ENCODE measurements at regions not wholly inside any gene's neighbourhood (a gene's known extent, or its start where the extent isn't known, plus 50 kb on each side); places are given as distances from the start of the nearest gene placed in this dataset.

DNA sequence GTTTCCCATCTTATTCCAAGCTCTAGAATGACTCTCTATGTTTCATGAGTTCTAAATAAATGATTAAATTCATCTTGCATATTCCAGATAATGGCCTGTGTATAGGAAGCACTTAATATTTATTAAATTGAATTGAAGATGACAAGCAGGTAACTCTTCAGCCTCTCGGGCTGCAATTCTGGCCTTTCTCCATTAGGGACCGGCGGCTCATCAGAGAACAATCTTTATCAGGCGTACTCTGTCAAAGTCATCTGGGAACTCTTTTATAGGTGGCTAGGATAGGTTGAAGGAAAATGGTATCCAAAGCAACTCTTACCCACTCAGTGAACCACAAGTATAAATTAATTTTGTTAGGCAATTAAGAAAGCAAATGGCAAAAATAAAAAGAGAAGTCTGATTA, 308.5 kb downstream of the NOL4 start:
- POLR2A ChIA-PET: no interaction called here
- Histone ChIP-seq H3K27me3 (ENCODE audit: control insufficient read depth, insufficient read depth, low read length) (no peaks in the 10 kb centered on the region), H3K27ac (ENCODE audit: low read depth, low read length) (no peak overlapping the region), H3K9me3 (ENCODE audit: control insufficient read depth, insufficient read depth, low read length) (0 out of 2 replicates have a peak, but pooled peaks cover 3% of the 10 kb centered on the region), H3K4me3 (ENCODE audit: low read depth, low read length) (no peak overlapping the region)
- CTCF ChIA-PET: interaction anchor here (0.6 kb wide), 1 partner anchor 135 kb away, joined by 3 read pairs; no protein-coding TSS in a partner anchor
- no peak for DNase-seq (ENCODE audit: low read depth, low spot score)
- TF ChIP-seq, protein P1, sequence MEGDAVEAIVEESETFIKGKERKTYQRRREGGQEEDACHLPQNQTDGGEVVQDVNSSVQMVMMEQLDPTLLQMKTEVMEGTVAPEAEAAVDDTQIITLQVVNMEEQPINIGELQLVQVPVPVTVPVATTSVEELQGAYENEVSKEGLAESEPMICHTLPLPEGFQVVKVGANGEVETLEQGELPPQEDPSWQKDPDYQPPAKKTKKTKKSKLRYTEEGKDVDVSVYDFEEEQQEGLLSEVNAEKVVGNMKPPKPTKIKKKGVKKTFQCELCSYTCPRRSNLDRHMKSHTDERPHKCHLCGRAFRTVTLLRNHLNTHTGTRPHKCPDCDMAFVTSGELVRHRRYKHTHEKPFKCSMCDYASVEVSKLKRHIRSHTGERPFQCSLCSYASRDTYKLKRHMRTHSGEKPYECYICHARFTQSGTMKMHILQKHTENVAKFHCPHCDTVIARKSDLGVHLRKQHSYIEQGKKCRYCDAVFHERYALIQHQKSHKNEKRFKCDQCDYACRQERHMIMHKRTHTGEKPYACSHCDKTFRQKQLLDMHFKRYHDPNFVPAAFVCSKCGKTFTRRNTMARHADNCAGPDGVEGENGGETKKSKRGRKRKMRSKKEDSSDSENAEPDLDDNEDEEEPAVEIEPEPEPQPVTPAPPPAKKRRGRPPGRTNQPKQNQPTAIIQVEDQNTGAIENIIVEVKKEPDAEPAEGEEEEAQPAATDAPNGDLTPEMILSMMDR (IDR thresholded peaks at IDR 0.05; ENCODE audit: low read depth, low read length): no peak

DNA sequence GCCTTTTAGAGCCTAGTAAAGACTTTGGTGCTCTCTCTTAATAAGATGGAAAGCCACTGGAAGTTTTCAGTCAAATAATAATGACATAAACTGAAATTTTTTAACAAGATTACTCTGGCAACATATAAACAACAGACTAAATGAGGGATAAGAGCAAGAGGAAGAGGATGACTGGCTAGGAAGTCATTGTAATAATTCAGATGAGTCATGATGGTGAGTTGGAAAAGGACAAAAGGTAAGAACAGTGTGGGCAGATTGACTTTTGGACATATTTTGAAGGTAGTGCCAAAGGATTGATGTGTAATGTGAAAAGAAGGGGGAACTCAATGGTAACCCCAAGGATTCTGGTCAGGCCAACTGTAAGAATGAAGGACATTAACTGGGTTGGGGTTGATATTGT, 310.3 kb downstream of the NOL4 start:
- H3K9me3 ChIP-seq (ENCODE audit: control insufficient read depth, insufficient read depth, low read length): 0 out of 2 replicates have a peak, but pooled peaks cover 3% of the 10 kb centered on the region
- H3K27ac ChIP-seq (ENCODE audit: low read depth, low read length): no peak overlapping the region
- ChIA-PET CTCF (no interaction called here), POLR2A (no interaction called here)
- no peak overlapping the region for H3K4me3 ChIP-seq (ENCODE audit: low read depth, low read length)
- TF ChIP-seq, protein P1 (IDR thresholded peaks at IDR 0.05; ENCODE audit: low read depth, low read length): no peak
- H3K27me3 ChIP-seq (ENCODE audit: control insufficient read depth, insufficient read depth, low read length): no peaks in the 10 kb centered on the region
- no peak for DNase-seq (ENCODE audit: low read depth, low spot score)

DNA sequence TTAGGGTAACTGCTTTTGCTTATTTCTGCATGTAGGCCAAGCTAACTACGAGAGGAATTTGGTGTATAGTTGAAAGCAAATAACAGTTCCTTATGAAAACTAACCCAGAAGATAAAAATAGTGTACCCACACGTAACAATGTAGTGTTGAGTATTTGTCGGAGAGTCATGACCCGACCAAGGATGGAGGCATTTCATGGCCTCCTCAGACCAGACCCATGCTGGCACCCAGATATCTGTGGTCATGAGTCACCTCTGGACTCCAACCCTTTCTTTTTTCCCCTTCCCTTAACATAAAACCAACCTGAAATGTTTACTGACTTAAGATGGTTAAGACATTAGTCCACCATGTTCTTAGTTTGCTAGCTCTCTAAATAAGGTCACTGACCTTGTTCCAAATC, 318.7 kb downstream of the NOL4 start:
- Histone ChIP-seq H3K9me3 (ENCODE audit: control insufficient read depth, insufficient read depth, low read length) (no peaks in the 10 kb centered on the region; the same call in none of the 2 replicates), H3K4me3 (ENCODE audit: low read depth, low read length) (no peak overlapping the region), H3K27me3 (ENCODE audit: control insufficient read depth, insufficient read depth, low read length) (no peaks in the 10 kb centered on the region), H3K27ac (ENCODE audit: low read depth, low read length) (no peak overlapping the region)
- no peak for DNase-seq (ENCODE audit: low read depth, low spot score)
- ChIA-PET CTCF (no interaction called here), POLR2A (no interaction called here)
- TF ChIP-seq, protein P1 (IDR thresholded peaks at IDR 0.05; ENCODE audit: low read depth, low read length): no peak

DNA sequence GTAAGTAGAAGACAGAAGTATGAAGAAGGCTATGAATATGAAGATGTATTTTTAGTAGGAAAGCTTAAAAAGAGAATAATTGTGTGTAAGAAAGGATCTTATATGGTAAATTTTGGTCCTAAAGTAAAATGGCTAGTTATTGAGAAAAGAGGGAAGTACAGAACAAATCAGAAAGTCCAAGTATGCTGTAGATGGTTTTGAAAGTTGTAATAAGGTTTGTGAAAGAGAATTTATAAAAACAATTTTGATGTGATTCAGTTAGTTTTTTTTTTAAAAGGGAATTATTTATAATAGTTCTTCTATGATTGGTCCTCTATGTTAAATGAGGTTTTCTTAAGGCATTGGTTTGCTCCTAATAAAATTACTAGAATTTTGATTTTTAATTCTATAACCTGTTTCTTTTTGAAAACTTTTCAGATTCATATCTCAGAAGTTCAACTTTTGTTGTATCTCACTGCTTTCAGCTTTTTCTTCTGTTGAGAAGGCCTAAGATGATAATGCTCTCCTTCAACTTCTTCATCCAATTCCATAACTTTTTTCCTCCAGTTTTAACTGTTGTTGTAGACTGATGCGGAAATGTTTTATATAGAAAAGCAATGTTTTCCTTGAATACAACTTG, 322.7 kb downstream of the NOL4 start:
- ChIA-PET POLR2A (no interaction called here), CTCF (no interaction called here)
- H3K9me3 ChIP-seq (ENCODE audit: control insufficient read depth, insufficient read depth, low read length): no peaks in the 10 kb centered on the region; the same call in none of the 2 replicates
- H3K27me3 ChIP-seq (ENCODE audit: control insufficient read depth, insufficient read depth, low read length): no peaks in the 10 kb centered on the region
- H3K27ac ChIP-seq (ENCODE audit: low read depth, low read length): no peak overlapping the region
- TF ChIP-seq, protein P1 (IDR thresholded peaks at IDR 0.05; ENCODE audit: low read depth, low read length): no peak
- no peak for DNase-seq (ENCODE audit: low read depth, low spot score)
- no peak overlapping the region for H3K4me3 ChIP-seq (ENCODE audit: low read depth, low read length)

DNA sequence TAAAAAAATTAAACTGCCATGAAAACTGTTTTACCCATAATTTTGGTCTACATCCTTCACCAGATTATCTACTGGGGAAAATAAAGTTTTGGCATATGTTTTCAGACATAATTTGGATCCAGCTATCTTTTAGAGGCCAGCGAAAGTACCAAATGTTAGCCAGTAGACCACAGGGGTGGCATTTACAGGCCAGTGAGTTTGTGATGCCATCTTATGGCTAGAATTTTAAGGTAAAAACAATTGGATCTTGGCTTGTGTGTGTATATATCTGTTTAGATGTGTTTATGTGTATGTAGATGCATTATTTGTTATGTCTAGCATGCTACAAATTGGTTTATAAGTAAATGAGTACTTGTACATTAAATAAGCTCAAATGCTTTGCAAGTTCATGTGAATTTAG, 322.6 kb downstream of the ASXL3 start:
- DNase-seq (ENCODE audit: low read depth, low spot score): no peak
- POLR2A ChIA-PET: no interaction called here
- CTCF ChIA-PET: no interaction called here
- TF ChIP-seq, protein P1 (IDR thresholded peaks at IDR 0.05; ENCODE audit: low read depth, low read length): no peak
- Histone ChIP-seq H3K4me3 (ENCODE audit: low read depth, low read length) (no peak overlapping the region), H3K27me3 (ENCODE audit: control insufficient read depth, insufficient read depth, low read length) (no peaks in the 10 kb centered on the region), H3K9me3 (ENCODE audit: control insufficient read depth, insufficient read depth, low read length) (no peaks in the 10 kb centered on the region; the same call in 1 of the 2 replicates), H3K27ac (ENCODE audit: low read depth, low read length) (no peak overlapping the region)

Data from AG04450 (cell line).